ENCODE measurements at regions not wholly inside any gene's neighbourhood (a gene's known extent, or its start where the extent isn't known, plus 50 kb on each side); places are given as distances from the start of the nearest gene placed in this dataset.

DNA sequence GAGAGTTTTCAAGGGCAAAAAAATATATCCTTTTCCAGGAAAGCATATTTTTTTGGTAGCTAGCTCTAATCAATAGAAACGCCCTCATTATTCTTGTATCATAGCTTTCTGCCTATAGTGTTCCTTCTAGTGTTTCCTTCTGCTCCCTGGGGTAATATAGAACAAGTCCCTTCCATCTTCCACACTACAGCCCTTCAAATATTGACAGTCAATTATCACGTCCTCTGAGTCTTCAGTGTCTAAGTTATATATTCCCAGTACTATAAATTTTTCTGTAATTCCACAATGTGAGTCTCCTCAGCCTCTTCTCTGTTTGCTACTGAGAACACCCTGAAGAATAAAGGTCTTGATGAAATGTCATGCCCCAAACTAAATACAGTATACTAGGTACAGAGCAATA lies 1088.0 kb upstream of the PCDH7 start:
- Histone ChIP-seq H3K27ac (no peak overlapping the region), H3K4me1 (no peaks in the 10 kb centered on the region), H3K36me3 (no peaks in the 10 kb centered on the region), H3K9me3 (no peaks in the 10 kb centered on the region), H3K27me3 (no peaks in the 10 kb centered on the region), H3K4me3 (no peak overlapping the region)
- no peak for TF ChIP-seq POLR2A (IDR thresholded peaks at IDR 0.05)
- TF ChIP-seq, protein P1, sequence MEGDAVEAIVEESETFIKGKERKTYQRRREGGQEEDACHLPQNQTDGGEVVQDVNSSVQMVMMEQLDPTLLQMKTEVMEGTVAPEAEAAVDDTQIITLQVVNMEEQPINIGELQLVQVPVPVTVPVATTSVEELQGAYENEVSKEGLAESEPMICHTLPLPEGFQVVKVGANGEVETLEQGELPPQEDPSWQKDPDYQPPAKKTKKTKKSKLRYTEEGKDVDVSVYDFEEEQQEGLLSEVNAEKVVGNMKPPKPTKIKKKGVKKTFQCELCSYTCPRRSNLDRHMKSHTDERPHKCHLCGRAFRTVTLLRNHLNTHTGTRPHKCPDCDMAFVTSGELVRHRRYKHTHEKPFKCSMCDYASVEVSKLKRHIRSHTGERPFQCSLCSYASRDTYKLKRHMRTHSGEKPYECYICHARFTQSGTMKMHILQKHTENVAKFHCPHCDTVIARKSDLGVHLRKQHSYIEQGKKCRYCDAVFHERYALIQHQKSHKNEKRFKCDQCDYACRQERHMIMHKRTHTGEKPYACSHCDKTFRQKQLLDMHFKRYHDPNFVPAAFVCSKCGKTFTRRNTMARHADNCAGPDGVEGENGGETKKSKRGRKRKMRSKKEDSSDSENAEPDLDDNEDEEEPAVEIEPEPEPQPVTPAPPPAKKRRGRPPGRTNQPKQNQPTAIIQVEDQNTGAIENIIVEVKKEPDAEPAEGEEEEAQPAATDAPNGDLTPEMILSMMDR (IDR thresholded peaks at IDR 0.05 in 4 of 5, conservative IDR thresholded peaks at IDR 0.05 in 1 of 5): no peak
- intact Hi-C loops (cut with DNase I; ENCODE audit: low total_unique reads): no loop called here
- DNase-seq (no peak), ATAC-seq (no peak)
- in situ Hi-C loops (cut with MboI; ENCODE audit: low sequenced_read_pairs in 4 of 4): no loop called here

DNA sequence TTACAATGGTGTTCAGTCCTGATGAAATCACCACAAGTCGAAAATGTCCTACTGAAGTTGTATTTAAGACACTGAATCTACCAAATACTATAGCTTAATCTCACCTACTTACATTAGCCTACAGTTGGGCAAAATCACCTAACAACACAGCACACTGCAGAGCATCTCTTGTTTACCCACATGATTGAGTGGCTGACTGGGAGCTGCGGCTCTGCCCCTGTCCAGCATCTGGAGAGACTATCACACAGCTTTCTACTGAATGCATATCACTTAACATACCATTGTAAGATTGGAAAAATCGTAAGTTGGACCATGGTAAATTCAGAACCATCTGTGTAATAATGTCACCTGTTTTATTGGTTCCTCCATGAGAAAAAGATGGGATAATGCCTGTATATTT lies 1083.2 kb upstream of the PCDH7 start:
- ATAC-seq (no peak), DNase-seq (no peak)
- in situ Hi-C loops (cut with MboI; ENCODE audit: low sequenced_read_pairs in 4 of 4): no loop called here
- Histone ChIP-seq H3K27ac (no peak overlapping the region), H3K27me3 (no peaks in the 10 kb centered on the region), H3K9me3 (no peaks in the 10 kb centered on the region), H3K4me3 (no peak overlapping the region), H3K4me1 (no peaks in the 10 kb centered on the region), H3K36me3 (no peaks in the 10 kb centered on the region)
- intact Hi-C loops (cut with DNase I; ENCODE audit: low total_unique reads): no loop called here
- TF ChIP-seq, protein P1 (IDR thresholded peaks at IDR 0.05 in 4 of 5, conservative IDR thresholded peaks at IDR 0.05 in 1 of 5): no peak
- no peak for TF ChIP-seq POLR2A (IDR thresholded peaks at IDR 0.05)

DNA sequence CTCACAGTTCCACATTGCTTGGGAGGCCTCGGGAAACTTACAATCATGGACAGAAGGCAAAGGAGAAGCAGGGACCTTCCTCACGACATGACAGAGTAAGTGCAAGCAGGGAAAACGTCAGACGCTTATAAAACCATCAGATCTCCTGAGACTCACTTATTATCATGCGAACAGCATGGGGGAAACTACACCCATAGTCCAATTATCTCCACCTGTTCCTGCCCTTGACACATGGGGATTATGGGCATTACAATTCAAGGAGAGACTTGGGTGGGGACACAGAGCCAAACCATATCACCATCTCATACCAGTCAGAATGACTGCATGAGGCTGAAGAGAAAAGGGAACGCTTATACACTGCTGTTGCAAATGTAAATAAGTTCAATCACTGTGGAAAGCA lies 1066.9 kb upstream of the PCDH7 start:
- H3K27ac ChIP-seq: no peak overlapping the region
- DNase-seq (no peak), ATAC-seq (no peak)
- no peaks in the 10 kb centered on the region for H3K4me1 ChIP-seq
- no peaks in the 10 kb centered on the region for H3K9me3 ChIP-seq
- in situ Hi-C loops (cut with MboI; ENCODE audit: low sequenced_read_pairs in 4 of 4): no loop called here
- TF ChIP-seq, protein P1 (IDR thresholded peaks at IDR 0.05 in 4 of 5, conservative IDR thresholded peaks at IDR 0.05 in 1 of 5): no peak
- TF ChIP-seq POLR2A (IDR thresholded peaks at IDR 0.05): no peak
- H3K27me3 ChIP-seq: no peaks in the 10 kb centered on the region
- no peak overlapping the region for H3K4me3 ChIP-seq
- no peaks in the 10 kb centered on the region for H3K36me3 ChIP-seq
- intact Hi-C loops (cut with DNase I; ENCODE audit: low total_unique reads): no loop called here

DNA sequence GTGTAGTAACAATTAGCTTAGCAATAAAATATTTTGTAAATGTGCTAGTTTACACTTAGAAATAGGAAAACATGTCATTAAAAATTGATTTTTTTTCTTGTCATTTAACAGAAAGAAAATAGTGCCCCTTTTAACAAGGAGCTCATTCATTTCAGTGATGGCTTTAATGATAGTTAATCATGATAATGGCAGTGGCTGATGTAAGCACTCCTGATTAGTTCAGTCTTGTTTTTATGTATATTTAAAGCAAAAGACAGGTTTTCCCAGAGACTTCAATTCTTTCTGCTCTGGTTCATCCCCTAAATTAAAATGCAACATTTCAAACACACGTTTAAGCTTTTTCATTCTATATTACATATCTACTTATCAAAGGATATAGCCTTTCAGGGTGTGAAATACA lies 1039.5 kb upstream of the PCDH7 start:
- no peak overlapping the region for H3K27ac ChIP-seq
- H3K4me1 ChIP-seq: no peaks in the 10 kb centered on the region
- no peaks in the 10 kb centered on the region for H3K36me3 ChIP-seq
- no peaks in the 10 kb centered on the region for H3K9me3 ChIP-seq
- H3K4me3 ChIP-seq: no peak overlapping the region
- TF ChIP-seq, protein P1 (IDR thresholded peaks at IDR 0.05 in 4 of 5, conservative IDR thresholded peaks at IDR 0.05 in 1 of 5): no peak
- no peak for TF ChIP-seq POLR2A (IDR thresholded peaks at IDR 0.05)
- ATAC-seq (no peak), DNase-seq (no peak)
- intact Hi-C loops (cut with DNase I; ENCODE audit: low total_unique reads) (no loop called here), in situ Hi-C loops (cut with MboI; ENCODE audit: low sequenced_read_pairs in 4 of 4) (no loop called here)
- no peaks in the 10 kb centered on the region for H3K27me3 ChIP-seq

DNA sequence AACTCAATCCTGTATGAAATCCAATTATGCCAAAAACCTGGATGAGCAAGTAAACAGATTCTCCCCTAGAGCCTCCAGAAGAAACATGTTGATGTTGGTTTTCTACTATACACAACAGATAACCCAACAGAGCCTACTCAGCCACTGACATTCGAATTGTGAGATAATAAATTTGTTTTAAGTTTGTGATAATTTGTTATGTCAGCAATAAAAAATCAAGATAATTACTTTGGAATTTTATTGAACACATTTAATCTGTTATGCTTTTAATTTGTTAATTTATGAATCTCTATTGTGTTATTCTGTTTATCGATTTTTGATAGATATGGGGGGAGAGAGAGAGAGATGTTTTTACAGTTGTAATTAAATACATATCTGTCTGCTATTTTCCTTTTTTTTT lies 1016.1 kb upstream of the PCDH7 start:
- ATAC-seq: no peak
- in situ Hi-C loops (cut with MboI; ENCODE audit: low sequenced_read_pairs in 4 of 4): no loop called here
- Histone ChIP-seq H3K9me3 (no peaks in the 10 kb centered on the region), H3K4me1 (no peaks in the 10 kb centered on the region), H3K36me3 (no peaks in the 10 kb centered on the region), H3K27me3 (no peaks in the 10 kb centered on the region), H3K27ac (no peak overlapping the region), H3K4me3 (no peak overlapping the region)
- no peak for TF ChIP-seq POLR2A (IDR thresholded peaks at IDR 0.05)
- TF ChIP-seq, protein P1 (IDR thresholded peaks at IDR 0.05 in 4 of 5, conservative IDR thresholded peaks at IDR 0.05 in 1 of 5): no peak
- DNase-seq: no peak
- intact Hi-C loops (cut with DNase I; ENCODE audit: low total_unique reads): no loop called here
